Neural cell (in vitro differentiated cells): ENCODE measurements at regions not wholly inside any gene's neighbourhood (a gene's known extent, or its start where the extent isn't known, plus 50 kb on each side); places are given as distances from the start of the nearest gene placed in this dataset.

Experiments
- H2AFZ ChIP-seq: fragments of 200-600, 300-800 bp; sonication (generic), shearing (Covaris generic); 2 replicates; pipeline ENCODE4 v1.6.0; 2014; ENCODE audit warnings: low read depth, mild to moderate bottlenecking, antibody characterized with exemption, low read length, moderate library complexity
- H3F3A ChIP-seq: fragments of 200-600 bp; shearing (Covaris generic); 2 replicates; pipeline ENCODE4 v1.6.1; 2016; ENCODE audit warnings: mild to moderate bottlenecking, moderate library complexity, mixed read lengths, antibody characterized with exemption, low read length; ENCODE audit not compliant: insufficient read depth, poor library complexity, severe bottlenecking
- H3K27ac ChIP-seq: fragments of 200-600, 300-800 bp; sonication (generic), shearing (Covaris generic); 2 replicates; pipeline ENCODE4 v1.5.1; 2014; ENCODE audit warnings: mild to moderate bottlenecking, low read length, moderate library complexity
- H3K27me3 ChIP-seq: fragments of 300-800, 200-600 bp; sonication (generic), shearing (Covaris generic); 2 replicates; pipeline ENCODE4 v1.6.0; 2014; ENCODE audit warnings: mild to moderate bottlenecking, low read depth, low read length, moderate library complexity; ENCODE audit not compliant: insufficient read depth
- H3K36me3 ChIP-seq: fragments of 300-800, 200-600 bp; sonication (generic), shearing (Covaris generic); 2 replicates; pipeline ENCODE4 v1.5.1; 2014; ENCODE audit warnings: mild to moderate bottlenecking, antibody characterized with exemption, low read length, moderate library complexity; ENCODE audit not compliant: insufficient read depth
- H3K4me2 ChIP-seq: fragments of 300-800, 200-600 bp; sonication (generic), shearing (Covaris generic); 2 replicates; pipeline ENCODE4 v1.6.0; 2014; ENCODE audit warnings: mild to moderate bottlenecking, low read length
- H3K4me3 ChIP-seq: fragments of 300-800, 200-600 bp; sonication (generic), shearing (Covaris generic); 2 replicates; pipeline ENCODE4 v1.5.1; 2014; ENCODE audit warnings: mild to moderate bottlenecking, low read length, moderate library complexity
- H3K79me2 ChIP-seq: fragments of 200-600 bp; shearing (Covaris generic); replicated peaks from 2 replicates; pipeline ENCODE4 v1.6.0; 2014; ENCODE audit warnings: mild to moderate bottlenecking, low read length, moderate library complexity; ENCODE audit not compliant: insufficient read depth
- H3K9ac ChIP-seq: fragments of 300-800, 200-600 bp; sonication (generic), shearing (Covaris generic); 2 replicates; pipeline ENCODE4 v1.6.1; 2016; ENCODE audit warnings: mild to moderate bottlenecking, low read length, mixed read lengths
- H3K9me2 ChIP-seq: fragments of 200-600 bp; shearing (Covaris generic); 2 replicates; pipeline ENCODE4 v1.6.1; 2016; ENCODE audit warnings: mild to moderate bottlenecking, low read length, mixed read lengths; ENCODE audit not compliant: insufficient read depth
- H3K9me3 ChIP-seq: fragments of 200-600, 300-800 bp; sonication (generic), shearing (Covaris generic); 2 replicates; pipeline ENCODE4 v1.6.1; 2016; ENCODE audit warnings: mild to moderate bottlenecking, mixed run types, low read length, moderate library complexity, mixed read lengths
- H4K20me1 ChIP-seq: fragments of 200-600 bp; shearing (Covaris generic); 2 replicates; pipeline ENCODE4 v1.6.1; 2016; ENCODE audit warnings: mild to moderate bottlenecking, mixed run types; ENCODE audit not compliant: insufficient read depth
- CTCF ChIP-seq: fragments of 450-650 bp; IDR thresholded peaks from 2 replicates; pipeline ENCODE4 v1.5.1; 2014; ENCODE audit warnings: antibody characterized with exemption, mild to moderate bottlenecking, moderate library complexity; ENCODE audit not compliant: poor library complexity, severe bottlenecking
- EP300 ChIP-seq: fragments of 450-650 bp; conservative IDR thresholded peaks from 2 replicates; pipeline ENCODE4 v1.6.1; 2014; ENCODE audit warnings: antibody characterized with exemption, mild to moderate bottlenecking, moderate library complexity; ENCODE audit not compliant: poor library complexity, severe bottlenecking
- EZH2 ChIP-seq: fragments of 200-600, 300-800 bp; shearing (Covaris generic), sonication (generic); IDR thresholded peaks from 2 replicates; pipeline ENCODE4 v1.6.1; 2014; ENCODE audit warnings: antibody characterized with exemption, low read length, borderline replicate concordance, mild to moderate bottlenecking; ENCODE audit not compliant: insufficient read depth, poor library complexity, severe bottlenecking
- MXI1 ChIP-seq: fragments of 450-650 bp; conservative IDR thresholded peaks from 2 replicates; pipeline ENCODE4 v1.6.1; 2014; ENCODE audit warnings: antibody characterized with exemption, mild to moderate bottlenecking; ENCODE audit not compliant: poor library complexity, severe bottlenecking
- POLR2AphosphoS5 ChIP-seq: IDR thresholded peaks from 2 replicates; pipeline ENCODE4 v1.6.1; 2012
- RAD21 ChIP-seq: fragments of 450-650 bp; conservative IDR thresholded peaks from 2 replicates; pipeline ENCODE4 v1.6.1; 2014; ENCODE audit warnings: antibody characterized with exemption, mild to moderate bottlenecking, moderate library complexity
- REST ChIP-seq: IDR thresholded peaks from 2 replicates; pipeline ENCODE4 v1.6.1; 2012; ENCODE audit warnings: borderline replicate concordance
- SMC3 ChIP-seq: fragments of 450-650 bp; conservative IDR thresholded peaks from 2 replicates; pipeline ENCODE4 v1.6.1; 2014; ENCODE audit warnings: antibody characterized with exemption, mild to moderate bottlenecking, moderate library complexity; ENCODE audit not compliant: poor library complexity
- TAF1 ChIP-seq: IDR thresholded peaks from 2 replicates; pipeline ENCODE4 v1.6.1; 2012; ENCODE audit warnings: low read depth

- no peak overlapping the region for H2AFZ ChIP-seq
- H4K20me1 ChIP-seq: no peaks in the 10 kb centered on the region
- no peaks in the 10 kb centered on the region for H3F3A ChIP-seq
- H3K79me2 ChIP-seq: no peaks in the 10 kb centered on the region
- H3K9me3 ChIP-seq: no peaks in the 10 kb centered on the region
- no peak for TF ChIP-seq RAD21
- no peak for TF ChIP-seq EZH2
- no peak for TF ChIP-seq MXI1
- no peak for TF ChIP-seq REST
- TF ChIP-seq TAF1: no peak
- no peak for TF ChIP-seq CTCF
- TF ChIP-seq POLR2AphosphoS5: no peak
- no peak for TF ChIP-seq SMC3
- no peak for TF ChIP-seq EP300
- H3K36me3 ChIP-seq: no peaks in the 10 kb centered on the region
- peak overlapping the region; percentile 9 for H3K4me3 ChIP-seq
- no peaks in the 10 kb centered on the region for H3K9me2 ChIP-seq
- no peaks in the 10 kb centered on the region for H3K27me3 ChIP-seq
- peak overlapping the region; percentile 24 for H3K27ac ChIP-seq
- H3K4me2 ChIP-seq: peak overlapping the region; percentile 32
- H3K9ac ChIP-seq: no peak overlapping the region
Measured at GRCh38 chr2:217090024-217090473, 230.2 kb upstream of the TNP1 start.

GRCh38 chr2:217086718-217087117 lies 226.9 kb upstream of the TNP1 start:
- no peak overlapping the region for H3K4me2 ChIP-seq
- H3K36me3 ChIP-seq: no peaks in the 10 kb centered on the region
- no peak overlapping the region for H2AFZ ChIP-seq
- no peaks in the 10 kb centered on the region for H3F3A ChIP-seq
- H3K9me3 ChIP-seq: no peaks in the 10 kb centered on the region
- H3K27me3 ChIP-seq: no peaks in the 10 kb centered on the region
- H3K79me2 ChIP-seq: no peaks in the 10 kb centered on the region
- no peak overlapping the region for H3K27ac ChIP-seq
- H3K4me3 ChIP-seq: no peak overlapping the region
- TF ChIP-seq MXI1 (no peak), TAF1 (no peak), RAD21 (no peak), EP300 (no peak), POLR2AphosphoS5 (no peak), CTCF (no peak), REST (no peak), SMC3 (no peak), EZH2 (no peak)
- H3K9me2 ChIP-seq: no peaks in the 10 kb centered on the region
- no peaks in the 10 kb centered on the region for H4K20me1 ChIP-seq
- H3K9ac ChIP-seq: no peak overlapping the region
